Cardiac fibroblast (primary cell): ENCODE measurements at regions not wholly inside any gene's neighbourhood (a gene's known extent, or its start where the extent isn't known, plus 50 kb on each side); places are given as distances from the start of the nearest gene placed in this dataset.
A peak's percentile ranks its signal among the peaks of the same experiment; 100 is the strongest.

Experiments used
- DNase-seq, 2 donors: peaks; one replicate each; pipeline versions ENCODE4 v3.0.0 to v3.0.0-alpha.2; 2010; ENCODE audit warnings: low read depth in 2 of 2
- H3K4me3 ChIP-seq, 2 donors: replicated peaks in 1 of 2; 1 replicate in 1 of 2; 2 replicates in 1 of 2; pipeline ENCODE4 v1.5.1; 2011; ENCODE audit warnings: low read depth in 2 of 2, low read length in 2 of 2, mild to moderate bottlenecking in 2 of 2, moderate library complexity in 1 of 2
- TF ChIP-seq, protein P1 (sequence below): IDR thresholded peaks from one replicate; pipeline ENCODE4 v1.5.1; 2011; ENCODE audit warnings: low read depth, mild to moderate bottlenecking, low read length, inconsistent platforms

DNA sequence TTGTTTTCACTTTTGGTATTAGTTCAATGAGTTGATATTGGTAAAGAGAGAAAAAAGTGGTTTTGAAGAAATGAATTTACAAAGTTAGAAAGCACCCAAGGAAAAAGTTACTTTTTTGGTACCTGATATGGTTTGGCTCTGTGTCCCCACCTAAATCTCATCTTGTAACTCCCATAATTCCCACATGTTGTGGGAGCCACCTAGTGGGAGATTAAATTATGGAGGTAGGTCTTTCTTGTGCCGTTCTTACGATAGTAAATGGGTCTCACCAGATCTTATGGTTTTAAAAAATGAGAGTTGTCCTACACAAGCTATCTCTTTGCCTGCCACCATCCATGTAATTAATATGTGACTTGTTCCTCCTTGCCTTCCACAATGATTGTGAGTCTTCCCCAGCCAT, 965.6 kb upstream of the NRXN1 start:
- DNase-seq: peak in 1 of 2 donors; percentile 40
- H3K4me3 ChIP-seq: no peak overlapping the region
- TF ChIP-seq, protein P1, sequence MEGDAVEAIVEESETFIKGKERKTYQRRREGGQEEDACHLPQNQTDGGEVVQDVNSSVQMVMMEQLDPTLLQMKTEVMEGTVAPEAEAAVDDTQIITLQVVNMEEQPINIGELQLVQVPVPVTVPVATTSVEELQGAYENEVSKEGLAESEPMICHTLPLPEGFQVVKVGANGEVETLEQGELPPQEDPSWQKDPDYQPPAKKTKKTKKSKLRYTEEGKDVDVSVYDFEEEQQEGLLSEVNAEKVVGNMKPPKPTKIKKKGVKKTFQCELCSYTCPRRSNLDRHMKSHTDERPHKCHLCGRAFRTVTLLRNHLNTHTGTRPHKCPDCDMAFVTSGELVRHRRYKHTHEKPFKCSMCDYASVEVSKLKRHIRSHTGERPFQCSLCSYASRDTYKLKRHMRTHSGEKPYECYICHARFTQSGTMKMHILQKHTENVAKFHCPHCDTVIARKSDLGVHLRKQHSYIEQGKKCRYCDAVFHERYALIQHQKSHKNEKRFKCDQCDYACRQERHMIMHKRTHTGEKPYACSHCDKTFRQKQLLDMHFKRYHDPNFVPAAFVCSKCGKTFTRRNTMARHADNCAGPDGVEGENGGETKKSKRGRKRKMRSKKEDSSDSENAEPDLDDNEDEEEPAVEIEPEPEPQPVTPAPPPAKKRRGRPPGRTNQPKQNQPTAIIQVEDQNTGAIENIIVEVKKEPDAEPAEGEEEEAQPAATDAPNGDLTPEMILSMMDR: no peak

DNA sequence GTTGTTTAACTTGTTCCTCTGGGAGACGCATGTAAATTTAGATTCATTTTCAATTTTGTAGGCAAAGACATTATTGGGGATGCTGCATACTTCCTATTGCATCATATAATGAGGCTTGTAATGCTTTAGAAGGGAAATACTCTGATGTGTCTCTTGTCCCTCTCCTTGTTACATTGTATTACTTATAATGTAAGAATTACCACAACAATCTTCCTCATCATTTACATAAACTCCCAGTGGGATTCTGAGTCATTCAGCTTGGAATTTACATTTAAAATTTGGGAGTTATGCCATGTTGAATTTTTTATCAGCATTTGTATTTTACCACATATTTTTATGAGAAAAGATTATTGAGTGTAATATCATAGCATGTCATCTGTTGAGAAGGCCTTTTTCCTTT, 963.4 kb upstream of the NRXN1 start:
- peak; percentile 78 to 94 for DNase-seq
- H3K4me3 ChIP-seq: no peak overlapping the region
- TF ChIP-seq, protein P1: no peak

DNA sequence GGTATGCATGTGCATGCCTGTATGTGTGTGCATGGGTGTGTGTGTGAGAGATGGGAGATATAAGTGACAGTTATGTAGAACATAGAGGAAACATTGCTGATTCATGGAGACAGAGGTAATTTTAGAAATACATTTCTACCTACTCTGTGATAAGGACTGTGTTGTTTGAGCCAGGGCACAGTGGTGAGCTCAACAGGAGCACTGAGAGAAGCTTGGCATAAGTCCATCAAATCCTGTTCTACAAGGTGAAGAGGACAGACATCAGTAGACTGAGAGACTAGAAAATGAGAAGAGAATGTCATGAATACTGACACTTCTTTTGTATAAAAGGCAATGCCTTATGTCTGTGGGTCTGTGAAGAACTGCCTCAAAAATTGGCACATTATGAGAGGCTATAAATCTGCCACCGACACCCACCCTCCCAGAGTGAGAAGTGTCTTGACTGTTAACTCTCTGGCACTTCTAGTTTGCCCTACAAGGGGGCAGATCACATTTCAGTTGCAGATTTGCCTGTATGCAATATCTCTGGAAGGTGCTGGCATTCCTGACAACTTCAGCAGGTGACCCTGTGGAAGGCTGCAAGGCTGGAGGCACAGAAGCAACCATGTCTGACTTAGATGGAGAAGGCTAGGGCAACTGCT, 962.3 kb upstream of the NRXN1 start:
- TF ChIP-seq, protein P1: no peak
- H3K4me3 ChIP-seq: no peak overlapping the region
- DNase-seq: no peak

DNA sequence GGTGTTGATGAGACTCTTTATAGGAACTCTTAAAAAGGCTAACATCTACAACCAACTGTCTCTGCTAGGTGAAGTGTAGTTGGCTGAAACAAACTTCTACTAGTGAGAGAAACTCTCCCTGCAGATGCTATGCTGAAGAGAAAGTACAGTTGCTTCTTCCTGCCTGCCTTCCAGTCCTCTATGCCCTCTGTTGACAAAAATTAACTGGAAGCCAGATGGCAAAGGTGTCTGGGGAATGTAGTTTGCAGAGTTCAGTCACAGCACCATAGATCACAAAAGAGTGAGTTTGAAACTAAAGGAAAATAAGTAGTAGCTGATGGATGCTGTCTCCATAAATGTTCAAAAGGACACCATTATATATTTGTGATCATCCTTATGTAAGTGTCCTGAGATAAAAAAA, 958.8 kb upstream of the NRXN1 start:
- TF ChIP-seq, protein P1: no peak
- H3K4me3 ChIP-seq: no peak overlapping the region
- DNase-seq: no peak

DNA sequence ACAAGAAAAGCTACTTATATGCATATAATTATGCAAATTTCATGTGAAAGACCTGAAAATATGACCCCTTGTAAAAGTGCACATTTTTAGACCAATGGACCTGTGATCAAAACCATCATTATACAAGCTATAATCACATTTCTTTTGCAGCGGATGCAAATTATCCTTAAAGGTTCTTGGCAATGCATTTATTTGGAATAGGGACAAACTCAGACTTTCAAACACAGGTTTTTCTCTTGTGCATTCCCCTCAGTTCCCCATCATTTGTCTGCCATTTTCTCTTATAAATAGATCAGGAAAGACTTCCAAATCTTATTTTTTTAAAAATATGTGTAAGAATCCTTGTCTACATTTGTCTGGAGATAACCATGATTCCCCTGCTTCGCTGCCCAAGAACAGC, 954.2 kb upstream of the NRXN1 start:
- no peak for DNase-seq
- TF ChIP-seq, protein P1: no peak
- no peak overlapping the region for H3K4me3 ChIP-seq

DNA sequence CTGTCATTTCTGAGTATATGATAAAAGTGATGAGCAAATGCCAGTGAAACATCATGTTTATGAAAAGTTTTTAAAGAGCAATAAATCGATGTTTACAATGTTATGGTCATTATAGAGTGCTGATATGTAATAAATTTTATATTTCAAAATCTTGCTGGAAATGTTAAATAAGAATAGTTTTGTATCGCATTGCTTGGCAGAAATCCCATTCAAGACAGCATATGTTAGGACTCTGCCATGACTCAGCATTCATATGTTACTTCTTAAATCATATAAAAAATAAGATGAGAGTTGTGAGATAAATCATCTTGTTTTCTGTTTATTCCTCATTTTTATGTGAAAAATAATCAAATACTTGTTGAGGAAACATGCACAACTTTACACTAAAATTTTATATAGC, 949.9 kb upstream of the NRXN1 start:
- DNase-seq: peak; percentile 56 to 62
- no peak overlapping the region for H3K4me3 ChIP-seq
- TF ChIP-seq, protein P1: no peak

DNA sequence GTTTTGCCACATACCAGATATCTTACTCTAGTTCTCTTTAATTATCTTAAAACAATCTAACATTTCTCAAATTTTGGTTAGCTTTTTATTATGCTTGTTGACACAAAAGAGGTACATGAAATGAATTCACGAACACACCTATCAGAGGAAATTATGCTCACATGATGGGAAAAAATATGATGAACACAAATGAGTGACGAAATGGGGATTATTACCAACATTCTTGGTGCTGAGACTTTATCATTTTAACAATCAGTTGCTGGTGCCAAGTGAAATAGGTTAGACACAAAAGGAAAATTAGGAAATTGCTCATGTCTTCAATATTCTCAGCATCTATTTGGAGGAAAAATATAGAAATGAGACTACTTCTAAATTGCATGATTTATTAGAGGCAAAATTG, 944.7 kb upstream of the NRXN1 start:
- TF ChIP-seq, protein P1: no peak

More for the DNA sequence above, 944.7 kb upstream of the NRXN1 start:
- no peak overlapping the region for H3K4me3 ChIP-seq
- DNase-seq: no peak
